ENCODE measurements at regions not wholly inside any gene's neighbourhood (a gene's known extent, or its start where the extent isn't known, plus 50 kb on each side); places are given as distances from the start of the nearest gene placed in this dataset.
"Not testable (repeated sequence)": the region's sequence is repeated elsewhere in the genome, so short reads cannot be mapped to it uniquely, and the experiment has no call there.

DNA sequence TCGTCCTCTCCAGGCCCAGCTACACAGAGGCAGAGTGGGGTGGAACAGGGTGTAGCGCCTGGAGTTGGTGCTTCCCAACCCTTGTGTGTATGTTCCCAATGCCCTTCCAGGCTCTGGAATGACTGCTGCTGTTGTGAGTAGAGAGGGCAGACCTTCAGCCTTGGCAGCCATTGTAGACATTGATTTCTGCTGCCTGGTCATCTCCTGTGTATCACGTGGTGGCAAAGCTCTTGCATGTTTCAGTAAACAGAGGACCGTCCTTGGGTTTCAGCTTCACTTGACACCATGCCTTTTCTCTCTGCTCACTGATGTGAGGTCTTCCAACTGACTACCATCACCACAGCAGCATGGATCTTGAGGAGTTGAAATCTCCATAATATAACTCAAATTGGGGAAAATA lies 397.9 kb downstream of the COG6 start:
- no peak for DNase-seq

DNA sequence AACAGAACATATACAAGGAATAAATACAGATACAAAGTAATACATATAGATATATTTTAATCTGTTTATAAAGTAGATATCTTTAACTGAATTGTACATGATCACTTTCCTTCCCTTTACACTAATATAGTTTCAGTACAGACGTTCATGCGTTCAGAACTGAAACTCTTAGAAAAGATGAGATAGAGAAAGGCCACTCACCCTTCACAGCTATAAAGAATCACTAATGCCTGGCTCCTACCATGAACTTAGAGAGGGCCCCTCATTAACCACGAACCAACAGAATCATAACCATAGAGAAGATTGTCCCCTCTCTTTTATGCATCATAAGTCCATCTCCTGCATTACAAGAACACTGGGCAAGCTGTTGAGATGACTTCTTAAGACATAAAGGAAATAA lies 399.0 kb downstream of the COG6 start:
- not testable (repeated sequence) for DNase-seq

DNA sequence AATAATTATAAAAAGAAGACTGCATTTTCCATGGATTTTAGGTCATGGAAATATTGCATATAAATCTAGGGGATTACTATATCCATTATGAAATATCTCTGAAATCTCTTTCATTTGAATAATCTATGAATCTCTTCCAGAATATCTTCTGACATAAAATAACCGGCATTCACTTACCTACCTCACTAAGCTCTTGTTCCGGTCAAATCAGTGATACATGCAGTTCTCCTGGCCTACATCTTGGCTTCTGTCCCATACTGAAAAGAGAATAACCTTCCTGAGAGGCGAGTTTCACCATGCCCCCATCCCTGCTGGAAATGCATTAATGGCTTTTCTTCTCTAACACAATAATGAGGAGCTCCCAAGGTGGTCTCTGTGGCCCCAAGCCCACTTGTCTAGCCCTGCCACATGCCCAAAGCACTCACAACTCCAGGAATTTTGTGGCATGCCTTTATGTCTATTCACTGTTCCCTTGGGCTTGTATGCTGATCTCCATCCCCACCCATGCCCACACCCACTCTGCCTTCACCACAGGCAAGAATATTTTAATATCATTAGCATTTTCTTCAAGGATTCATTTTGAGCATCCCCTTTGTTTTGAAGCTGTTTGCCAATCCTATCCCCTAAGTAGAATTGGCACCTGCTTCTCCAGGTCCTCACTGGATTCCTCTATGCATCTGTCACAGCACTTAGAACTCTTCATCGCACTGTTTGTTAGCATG lies 401.6 kb downstream of the COG6 start:
- no peak for DNase-seq

DNA sequence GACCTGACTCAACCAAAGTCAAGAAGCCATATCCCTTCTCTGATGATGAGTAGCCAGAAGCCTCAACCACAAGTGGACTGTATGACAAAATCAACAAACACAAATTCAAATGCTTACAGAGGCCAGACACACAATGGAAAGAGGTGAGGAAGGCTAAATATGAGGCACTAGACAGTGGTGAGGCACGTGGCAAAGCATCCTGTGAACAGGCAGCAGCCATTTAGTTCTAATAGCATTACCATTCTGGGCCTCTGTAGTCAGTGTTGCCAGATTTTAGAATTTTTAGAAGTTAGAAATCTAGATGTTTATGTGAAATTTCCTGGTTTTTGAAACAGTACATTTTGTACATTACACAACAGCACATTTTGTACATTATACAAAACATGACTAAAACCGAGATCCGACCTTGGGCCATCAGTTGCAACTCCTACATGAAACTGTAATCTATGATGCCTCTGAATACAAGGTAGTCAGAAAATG lies 403.3 kb downstream of the COG6 start:
- peak; percentile 35 for DNase-seq

DNA sequence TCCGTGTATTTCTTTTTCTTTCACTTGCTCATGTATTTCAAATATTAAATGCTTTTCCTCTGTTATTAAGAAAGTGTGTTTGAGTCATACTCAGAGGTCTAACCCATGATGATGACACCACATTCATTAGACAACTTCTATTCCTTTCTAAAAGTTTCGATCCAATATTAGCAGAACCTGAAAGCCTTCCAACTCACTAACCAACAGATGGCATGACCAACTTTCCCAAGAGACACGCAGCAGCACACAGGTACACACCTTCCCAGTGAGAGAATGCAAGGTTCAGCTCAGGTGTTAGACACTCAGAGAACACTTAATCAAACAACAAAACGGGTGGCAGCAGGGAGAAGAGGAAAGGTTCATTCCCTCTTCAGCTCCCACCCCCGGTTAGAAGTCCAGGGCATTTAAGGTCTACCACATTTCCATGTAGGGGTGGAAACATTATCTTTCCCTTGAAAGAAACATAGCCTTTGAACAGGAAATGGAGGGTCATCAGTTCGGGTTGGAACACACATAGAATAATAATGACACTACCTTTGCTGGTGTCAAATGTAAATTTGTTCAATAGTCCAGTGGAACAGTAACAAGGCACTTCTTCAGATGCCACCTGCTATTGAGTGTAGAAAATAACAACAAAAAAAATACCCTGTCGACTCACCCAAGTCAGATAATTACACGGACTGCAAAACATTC lies 404.2 kb downstream of the COG6 start:
- DNase-seq = no peak

DNA sequence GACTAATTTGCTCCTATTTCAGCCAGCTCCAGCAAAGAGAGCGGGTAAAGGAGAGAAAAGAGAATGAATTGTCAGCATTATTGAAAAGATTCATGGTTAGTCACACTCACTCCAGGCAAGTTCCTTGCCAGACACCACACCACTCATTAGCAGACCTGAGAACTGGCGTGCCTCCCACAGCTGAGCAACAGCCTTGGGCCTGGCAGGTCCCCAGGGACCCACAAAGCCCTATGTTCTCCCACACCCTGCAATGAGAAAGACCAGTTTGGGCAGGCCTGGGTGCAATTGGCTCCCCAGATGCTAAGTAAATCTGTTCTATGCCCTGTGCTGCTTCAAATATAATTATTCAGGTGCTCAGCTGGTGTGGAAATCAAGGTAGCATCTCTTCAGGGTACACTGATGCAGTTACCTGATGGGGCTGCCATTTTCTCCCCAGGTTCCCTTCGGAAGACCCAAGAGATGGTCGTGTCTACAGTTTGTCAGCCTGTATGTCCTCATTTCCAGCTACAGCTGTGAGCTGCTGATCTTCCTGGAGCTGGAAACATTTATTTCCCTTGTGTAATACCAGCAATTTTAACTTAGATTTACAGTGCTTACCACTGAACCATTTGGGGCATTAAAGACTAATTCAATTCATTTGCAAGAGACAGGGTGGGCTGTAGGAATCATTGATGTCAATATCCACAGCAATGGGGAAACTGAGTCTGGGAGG lies 405.0 kb downstream of the COG6 start:
- peak; percentile 48 for DNase-seq

DNA sequence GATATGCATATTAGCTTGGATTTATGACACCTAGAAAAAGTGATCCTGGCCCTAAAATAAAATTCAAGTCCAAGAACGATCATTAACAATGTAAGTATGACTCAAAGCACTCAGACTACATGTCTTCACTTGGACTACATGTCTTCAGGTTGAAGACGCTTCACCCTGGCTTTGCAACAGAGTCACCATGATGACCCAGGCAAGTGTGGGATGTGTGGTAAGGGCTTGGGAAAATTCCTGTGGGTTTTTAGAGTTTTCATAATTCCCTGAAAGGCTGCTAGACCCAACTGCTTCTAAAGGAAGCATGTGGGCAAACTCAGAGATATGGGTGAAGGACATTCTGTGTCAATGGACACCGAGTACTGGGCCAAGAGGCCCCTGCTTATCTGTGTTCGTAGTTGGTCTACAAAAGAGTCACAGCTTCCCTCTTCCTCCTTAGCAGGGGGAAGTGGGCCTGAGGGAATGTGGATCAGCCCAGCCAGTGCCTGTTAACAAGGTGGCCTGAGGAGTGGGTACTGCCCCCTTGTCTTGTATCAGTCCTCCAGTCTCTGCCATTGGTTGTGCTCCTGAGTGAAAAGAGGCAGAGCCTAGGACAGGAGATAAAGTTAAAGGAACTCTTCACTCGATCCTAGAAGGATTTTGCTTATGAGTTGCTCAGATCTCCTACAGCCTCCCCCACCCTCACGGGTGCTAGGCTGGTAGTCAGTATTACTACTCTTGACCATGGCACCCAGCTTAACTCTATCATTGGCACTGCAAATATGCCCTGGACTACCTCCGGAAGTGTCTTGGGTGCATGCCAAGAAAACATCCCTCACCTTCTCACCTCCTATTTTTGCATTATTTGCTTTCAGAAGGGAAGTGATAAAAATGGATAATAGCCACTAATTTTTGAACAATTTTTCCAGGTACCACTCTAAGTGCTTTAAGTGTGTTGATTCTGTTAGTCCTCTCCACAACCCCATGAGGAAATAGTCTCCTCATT lies 406.3 kb downstream of the COG6 start:
- DNase-seq = no peak

DNA sequence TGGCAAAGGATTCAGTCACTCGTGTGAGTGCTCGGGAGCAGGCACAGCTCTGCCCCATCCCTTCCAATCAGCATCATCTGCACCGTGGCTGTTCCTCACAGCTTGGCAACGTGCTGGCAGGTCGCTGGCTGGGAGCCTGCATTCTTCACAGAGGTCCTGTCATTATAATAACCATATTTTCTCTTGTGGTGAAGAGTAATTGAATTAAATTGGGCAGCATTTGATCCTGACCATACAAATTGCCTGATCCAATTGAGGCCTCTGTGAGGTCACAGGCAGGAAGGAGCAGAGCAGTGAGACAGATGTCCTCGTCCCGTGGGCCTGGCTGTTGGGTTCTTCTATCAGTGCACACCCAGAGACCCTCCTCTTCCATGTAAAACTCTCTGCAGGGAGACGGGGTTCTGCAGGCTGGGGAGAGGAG lies 407.8 kb downstream of the COG6 start:
- no peak for DNase-seq

DNA sequence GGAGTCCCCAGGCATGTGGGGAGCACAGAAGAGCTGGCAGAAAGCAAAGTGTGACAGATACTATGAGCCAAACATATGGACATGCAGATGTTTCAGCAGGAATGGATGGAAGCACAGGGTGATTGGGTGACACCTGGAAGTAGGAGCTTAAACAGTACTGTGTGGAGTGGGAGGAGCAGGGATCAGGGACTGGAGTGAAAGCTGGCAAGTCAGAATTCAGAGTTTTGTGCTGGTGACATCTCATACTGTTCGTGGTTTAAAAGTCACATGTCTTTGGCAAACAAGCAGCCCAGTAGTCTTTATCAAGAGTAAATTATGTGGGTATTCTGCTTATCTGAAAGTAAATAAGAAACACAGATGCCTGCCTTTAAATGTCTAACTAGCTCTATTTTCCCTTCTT lies 408.2 kb downstream of the COG6 start:
- DNase-seq = no peak

DNA sequence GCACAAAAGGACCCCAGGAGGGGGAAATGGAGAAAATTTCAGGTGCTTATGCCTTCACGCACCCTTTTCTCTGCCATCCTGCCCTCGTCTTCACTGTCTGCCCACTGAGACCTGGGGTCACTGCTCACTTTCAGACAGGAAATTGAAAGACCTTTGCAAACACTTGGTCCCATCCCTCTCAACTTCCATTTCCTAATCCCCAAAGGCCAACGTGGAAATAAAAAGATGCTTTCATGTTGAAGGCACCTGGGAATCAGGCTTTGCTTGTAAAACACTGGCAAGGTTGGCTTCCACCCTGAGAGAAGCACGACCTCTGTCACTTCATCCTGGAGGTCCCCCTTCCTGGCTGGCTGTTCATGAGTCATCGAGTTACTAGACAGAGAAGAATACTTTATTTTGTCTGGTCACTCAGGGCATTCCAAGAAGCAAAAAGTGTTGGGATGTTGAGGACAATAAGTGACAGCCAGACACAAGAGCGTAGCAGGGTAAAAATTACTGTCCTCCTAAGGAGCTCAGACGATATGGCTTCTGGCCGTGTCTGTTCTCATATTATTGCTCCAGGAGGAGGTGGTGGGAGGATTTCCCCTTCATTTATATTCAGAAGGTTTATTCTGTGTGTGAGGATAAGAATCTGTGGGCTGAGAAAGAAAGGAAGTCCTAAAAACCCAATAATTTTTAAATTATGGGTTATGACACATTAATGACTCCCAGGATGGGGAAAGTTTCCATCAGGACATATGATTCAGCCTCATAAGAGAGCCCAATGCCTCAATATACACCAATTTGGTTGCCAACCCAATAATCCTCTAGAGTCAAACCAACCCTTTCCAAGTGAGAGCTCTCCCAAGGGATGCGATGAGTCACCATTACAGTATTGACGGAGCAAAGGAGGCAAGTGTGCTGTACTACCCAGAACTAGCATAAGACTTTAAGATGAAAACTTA lies 409.0 kb downstream of the COG6 start:
- peak; percentile 76 for DNase-seq

DNA sequence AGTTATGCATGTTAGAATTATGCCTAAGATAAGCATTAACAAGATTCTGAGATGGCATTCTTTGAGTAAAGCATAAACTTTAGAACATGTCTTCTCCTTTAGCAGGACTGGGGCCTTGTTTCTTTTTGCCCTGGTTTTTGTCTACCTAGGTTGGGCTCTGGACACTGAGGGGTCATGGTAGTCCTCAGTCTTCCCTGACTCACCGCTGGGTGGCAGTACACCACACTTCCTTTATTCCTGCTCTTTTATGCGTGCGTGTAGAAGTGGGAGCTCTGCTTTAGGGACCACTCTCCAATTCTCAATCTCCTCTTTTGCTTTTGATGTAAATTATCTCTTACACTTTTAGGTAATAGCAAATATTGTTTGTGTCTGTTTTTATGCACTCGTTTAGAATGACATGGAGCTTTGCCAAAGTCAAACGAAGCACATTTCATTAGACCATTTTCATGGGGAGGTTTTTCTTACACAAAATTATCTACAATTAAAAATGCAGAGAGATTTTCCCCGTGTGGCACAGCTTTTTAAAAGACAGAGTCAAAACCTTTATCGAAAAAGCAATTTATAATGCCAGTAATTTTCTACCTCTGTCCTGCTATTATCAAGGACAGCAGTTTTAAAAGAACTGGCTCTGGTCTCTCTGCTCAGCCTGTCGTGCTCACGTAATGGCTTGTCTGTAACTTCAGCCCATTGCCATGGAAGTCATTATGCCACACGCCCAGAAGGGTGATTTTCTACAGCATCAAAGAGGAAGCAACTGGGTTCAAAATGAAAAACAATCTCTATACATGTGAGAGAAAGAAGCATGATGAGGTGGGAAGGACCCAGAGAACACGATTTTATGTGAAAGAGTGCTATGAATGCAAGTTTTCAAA lies 413.9 kb downstream of the COG6 start:
- DNase-seq = peak; percentile 10

DNA sequence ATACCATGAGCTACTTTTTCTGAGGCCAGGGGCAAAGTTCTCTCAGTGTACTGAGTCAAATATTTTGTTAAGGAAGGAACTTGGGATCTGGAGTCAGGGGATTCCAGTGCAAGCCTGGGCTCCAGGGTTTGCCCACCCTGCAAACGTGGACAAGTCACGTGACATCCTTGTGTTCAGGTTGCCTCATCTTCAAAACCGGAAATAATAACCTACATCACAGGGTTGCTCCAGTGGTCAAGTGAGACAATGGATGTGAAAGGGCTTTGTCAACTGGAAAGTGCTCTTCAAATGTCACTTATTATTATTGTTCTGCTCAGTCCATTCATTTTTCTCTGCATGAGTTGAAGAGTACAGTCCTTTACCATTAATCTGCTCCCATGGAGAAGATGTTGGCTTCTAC lies 414.9 kb downstream of the COG6 start:
- no peak for DNase-seq

DNA sequence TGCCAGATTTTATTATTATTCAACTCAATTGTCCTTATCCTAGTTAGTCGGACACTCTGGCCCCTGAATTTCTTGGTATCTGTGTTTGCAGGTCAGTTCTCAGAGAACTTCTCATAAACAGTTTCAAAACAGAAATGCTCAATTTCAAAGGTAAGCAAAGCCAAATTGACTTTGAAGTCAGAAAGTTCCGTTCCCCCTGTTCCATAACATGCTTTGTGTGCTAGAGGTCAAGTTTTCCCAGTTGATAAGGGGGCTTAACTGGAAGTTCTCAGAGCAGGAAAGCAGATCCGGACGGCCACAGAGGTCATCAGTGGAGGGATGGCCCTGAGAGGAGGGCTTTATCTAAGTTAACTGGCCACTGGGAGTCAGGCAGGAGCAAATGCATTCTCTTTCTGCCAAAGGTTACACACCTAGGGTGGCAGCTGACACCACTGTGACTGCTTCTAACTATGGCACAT lies 417.2 kb downstream of the COG6 start:
- no peak for DNase-seq

DNA sequence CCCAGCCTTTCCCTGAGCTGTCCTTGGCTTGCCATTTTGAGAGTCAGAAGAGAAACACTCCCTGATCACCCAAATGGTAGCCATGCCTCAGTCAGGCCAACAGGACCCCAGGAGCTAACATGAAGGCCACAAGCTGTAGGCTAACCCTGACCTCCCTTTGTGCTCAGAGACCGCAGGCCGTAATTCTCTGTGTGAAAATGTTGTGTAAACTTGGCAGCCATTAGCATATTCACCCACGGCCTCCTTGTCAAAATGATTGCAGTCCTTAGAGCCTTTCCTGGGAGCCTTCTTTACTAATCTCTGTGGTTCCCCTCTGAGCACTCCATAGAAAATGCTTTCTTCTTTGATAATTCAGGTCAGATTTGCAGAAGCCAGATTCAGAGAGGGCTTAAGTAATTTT lies 418.9 kb downstream of the COG6 start:
- DNase-seq = no peak

DNA sequence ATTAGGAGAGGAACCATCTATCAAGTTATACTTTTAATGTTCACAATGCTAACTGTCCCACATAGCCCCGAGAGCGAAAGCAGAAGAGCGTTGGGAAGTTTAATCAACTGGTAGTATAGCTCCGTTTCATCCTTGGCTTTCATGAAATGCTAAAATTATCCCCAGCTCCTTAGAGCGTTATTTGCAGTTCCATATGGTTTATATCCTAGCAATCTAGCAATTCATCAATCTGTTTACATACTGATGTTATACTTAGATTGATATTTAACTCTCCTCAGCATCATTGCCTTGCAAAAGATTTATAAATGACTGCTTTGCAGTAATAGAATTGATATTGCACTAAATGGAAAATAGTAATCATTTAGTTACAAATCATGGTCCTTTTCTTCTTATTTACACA lies 419.8 kb downstream of the COG6 start:
- no peak for DNase-seq

DNA sequence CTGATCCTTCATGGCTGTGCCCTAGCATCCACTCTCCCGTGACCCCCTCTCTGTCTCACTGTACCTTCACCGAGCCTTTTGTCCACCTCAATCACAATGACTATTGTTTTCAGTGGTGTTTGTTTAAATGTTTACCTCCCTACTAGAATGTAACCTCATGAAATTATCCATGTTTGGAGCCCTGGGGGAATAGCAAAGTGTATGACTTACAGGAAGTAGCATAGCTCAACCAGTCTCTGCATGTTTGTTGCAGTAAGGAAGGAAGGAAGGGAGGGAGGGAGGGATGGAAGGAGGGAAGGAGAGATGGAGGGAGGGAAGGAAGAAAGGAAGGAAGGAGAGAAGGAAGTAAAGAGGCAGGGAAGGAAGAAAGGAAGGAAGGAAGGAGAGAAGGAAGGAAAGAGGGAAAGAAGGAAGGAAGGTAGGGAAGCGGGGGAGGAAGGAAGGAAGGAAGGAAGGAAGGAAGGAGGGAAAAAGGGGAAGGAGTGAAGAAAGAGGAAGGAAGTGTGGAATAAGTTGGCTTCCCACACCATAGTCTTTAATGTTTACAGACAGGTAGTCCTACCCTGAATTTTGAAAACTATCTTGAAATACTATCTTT lies 421.4 kb downstream of the COG6 start:
- DNase-seq = no peak

DNA sequence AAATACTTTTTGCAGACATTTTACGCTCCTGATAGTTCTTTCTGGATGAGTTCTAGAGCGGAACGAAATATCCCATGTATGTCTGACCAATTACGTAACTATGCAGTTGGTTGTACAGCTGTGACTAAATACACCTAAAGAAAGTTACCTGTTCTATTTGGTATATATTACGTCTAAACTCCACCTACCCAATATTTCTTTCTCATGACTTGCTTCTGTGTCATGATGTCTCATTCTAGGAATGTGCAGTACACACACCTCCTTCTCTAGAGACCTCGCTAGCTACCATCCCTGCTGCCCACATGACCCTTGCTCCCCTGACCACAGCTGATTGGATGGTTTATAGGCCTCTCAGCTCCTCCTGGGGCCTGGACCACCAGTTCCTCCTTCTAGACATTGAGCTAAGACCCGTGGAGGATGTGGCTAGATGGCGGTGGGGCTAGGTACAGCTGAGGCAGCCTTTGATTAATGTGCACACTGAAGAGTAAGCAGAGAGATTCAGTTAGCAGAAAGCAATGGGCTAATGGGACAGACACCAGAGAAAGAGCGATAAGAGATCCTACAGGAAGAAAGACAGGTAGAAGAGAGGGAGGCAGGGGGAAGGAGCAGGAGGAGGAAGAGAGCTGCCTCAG lies 422.1 kb downstream of the COG6 start:
- no peak for DNase-seq

DNA sequence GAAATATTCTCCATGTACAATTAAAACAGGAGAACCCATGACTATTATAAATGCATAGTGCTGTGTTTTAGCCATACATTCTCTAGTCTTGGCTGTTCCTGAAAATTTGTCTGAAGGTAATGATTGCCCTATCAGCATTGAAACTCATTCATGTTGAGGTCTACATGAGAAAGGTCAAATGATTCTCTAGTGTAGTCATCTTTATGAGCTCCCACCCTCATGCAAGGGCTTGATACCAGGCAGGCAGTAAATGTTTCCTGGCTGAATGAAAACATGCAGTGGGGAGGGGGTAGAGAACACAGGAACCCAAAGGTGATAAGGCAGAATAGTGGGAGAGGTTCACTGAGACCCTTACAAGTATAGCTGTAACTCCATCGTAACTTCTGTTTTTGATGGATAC lies 424.3 kb downstream of the COG6 start:
- no peak for DNase-seq

DNA sequence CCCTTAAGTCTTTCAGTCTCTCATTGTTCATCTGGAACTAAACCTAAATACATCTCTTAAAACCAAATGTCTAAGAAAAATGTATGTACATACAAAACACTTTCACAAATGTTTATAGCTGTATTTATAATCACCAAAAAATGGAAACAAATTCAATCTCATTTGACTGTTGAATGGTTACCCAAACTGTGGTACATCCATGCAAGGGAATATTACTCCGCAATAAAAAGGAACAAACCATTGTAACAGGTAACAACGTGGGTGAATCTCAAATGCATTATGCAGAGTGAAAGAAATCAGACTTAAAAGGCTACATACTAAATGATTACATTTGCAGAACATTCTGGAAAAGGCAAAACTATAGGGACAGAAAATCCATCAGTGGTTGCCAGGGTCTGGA lies 425.2 kb downstream of the COG6 start:
- no peak for DNase-seq
